Endodermal cell (in vitro differentiated cells): ENCODE measurements at regions not wholly inside any gene's neighbourhood (a gene's known extent, or its start where the extent isn't known, plus 50 kb on each side); places are given as distances from the start of the nearest gene placed in this dataset.

Experiments used
- DNase-seq: peaks from one replicate; pipeline ENCODE4 v3.0.0-alpha.2; 2017
- H3K27ac ChIP-seq: 2 replicates; pipeline ENCODE4 v1.5.1; 2013; ENCODE audit warnings: mild to moderate bottlenecking, low read depth, low read length, moderate library complexity
- H3K27me3 ChIP-seq: 2 replicates; pipeline ENCODE4 v1.6.1; 2013; ENCODE audit warnings: mild to moderate bottlenecking, low read length, moderate library complexity; ENCODE audit not compliant: insufficient read depth, control insufficient read depth, poor library complexity, severe bottlenecking
- H3K36me3 ChIP-seq: 2 replicates; pipeline ENCODE4 v1.7.0; 2013; ENCODE audit warnings: mild to moderate bottlenecking, low read length, moderate library complexity; ENCODE audit not compliant: control insufficient read depth, insufficient read depth
- H3K4me1 ChIP-seq: one replicate; pipeline ENCODE4 v1.7.0; 2013; ENCODE audit warnings: low read length; ENCODE audit not compliant: control insufficient read depth, insufficient read depth
- H3K4me3 ChIP-seq: 2 replicates; pipeline ENCODE4 v1.5.1; 2013; ENCODE audit warnings: mild to moderate bottlenecking, low read length, moderate library complexity
- H3K9ac ChIP-seq: 2 replicates; pipeline ENCODE4 v1.6.1; 2013; ENCODE audit warnings: mild to moderate bottlenecking, low read length, moderate library complexity; ENCODE audit not compliant: poor library complexity, severe bottlenecking; ENCODE audit errors: extremely low read depth
- H3K9me3 ChIP-seq: 2 replicates; pipeline ENCODE4 v1.6.1; 2013; ENCODE audit warnings: mild to moderate bottlenecking, low read length, moderate library complexity; ENCODE audit not compliant: control insufficient read depth
- H3K27ac Mint-ChIP-seq: 2 replicates; pipeline ENCODE4 v1.8.0; 2020; ENCODE audit warnings: mixed read lengths
- H3K27me3 Mint-ChIP-seq: 2 replicates; pipeline ENCODE4 v1.8.0; 2021; ENCODE audit warnings: mild to moderate bottlenecking, mixed read lengths; ENCODE audit not compliant: insufficient read depth
- H3K36me3 Mint-ChIP-seq: 2 replicates; pipeline ENCODE4 v1.8.0; 2020; ENCODE audit warnings: low read depth, mixed read lengths
- H3K4me1 Mint-ChIP-seq: 2 replicates; pipeline ENCODE4 v1.8.0; 2020; ENCODE audit warnings: mixed read lengths
- H3K4me3 Mint-ChIP-seq: 2 replicates; pipeline ENCODE4 v1.8.0; 2020; ENCODE audit warnings: mild to moderate bottlenecking, moderate library complexity, mixed read lengths
- H3K9me3 Mint-ChIP-seq: 2 replicates; pipeline ENCODE4 v1.8.0; 2020; ENCODE audit warnings: mild to moderate bottlenecking, mixed read lengths
- CTCF ChIP-seq: fragments of 200-600 bp; sonication (generic); conservative IDR thresholded peaks from 2 replicates; pipeline ENCODE4 v1.5.0; 2021; ENCODE audit warnings: antibody characterized with exemption, mild to moderate bottlenecking
- WGBS, 2 experiments: methylation state at CpG; one replicate each; pipeline versions ENCODE4 v1.1.5 to v1.1.7; 2013; ENCODE audit warnings: missing lambda C conversion rate in 2 of 2, mixed read lengths in 1 of 2; ENCODE audit not compliant: insufficient coverage in 1 of 2, insufficient read length in 1 of 2; 5-methylcytosine and 5-hydroxymethylcytosine counted together

GRCh38 chr5:115460472-115460871 is 84.1 kb downstream of the FEM1C start:
- Mint-ChIP-seq H3K27me3 (no peaks in the 10 kb centered on the region), H3K27ac (no peak overlapping the region), H3K36me3 (no peaks in the 10 kb centered on the region), H3K4me3 (no peak overlapping the region), H3K4me1 (no peaks in the 10 kb centered on the region), H3K9me3 (no peaks in the 10 kb centered on the region)
- H3K9me3 ChIP-seq: no peaks in the 10 kb centered on the region
- no peak for DNase-seq
- H3K27me3 ChIP-seq: no peaks in the 10 kb centered on the region
- no peaks in the 10 kb centered on the region for H3K36me3 ChIP-seq
- H3K4me1 ChIP-seq: no peaks in the 10 kb centered on the region
- no peak overlapping the region for H3K27ac ChIP-seq
- H3K9ac ChIP-seq: no peak overlapping the region
- no peak for TF ChIP-seq CTCF
- 81 to 88% methylated on average over 1 to 2 of the region's 2 CpGs for whole genome bisulfite sequencing, 2 experiments
- H3K4me3 ChIP-seq: no peak overlapping the region

GRCh38 chr5:115459855-115460341 is 84.7 kb downstream of the FEM1C start:
- Mint-ChIP-seq H3K36me3 (no peaks in the 10 kb centered on the region), H3K27me3 (no peaks in the 10 kb centered on the region), H3K9me3 (no peaks in the 10 kb centered on the region), H3K4me3 (no peak overlapping the region), H3K27ac (no peak overlapping the region), H3K4me1 (no peaks in the 10 kb centered on the region)
- H3K9me3 ChIP-seq: no peaks in the 10 kb centered on the region
- H3K9ac ChIP-seq: no peak overlapping the region
- no peak overlapping the region for H3K27ac ChIP-seq
- no peak overlapping the region for H3K4me3 ChIP-seq
- H3K27me3 ChIP-seq: no peaks in the 10 kb centered on the region
- no peaks in the 10 kb centered on the region for H3K36me3 ChIP-seq
- TF ChIP-seq CTCF: no peak
- WGBS, 2 experiments: 97 to 100% methylated on average over 1 of the region's 1 CpG
- no peaks in the 10 kb centered on the region for H3K4me1 ChIP-seq
- DNase-seq: no peak

- no peak overlapping the region for H3K27ac ChIP-seq
- no peak overlapping the region for H3K4me3 Mint-ChIP-seq
- H3K9ac ChIP-seq: no peak overlapping the region
- no peaks in the 10 kb centered on the region for H3K27me3 Mint-ChIP-seq
- no peaks in the 10 kb centered on the region for H3K9me3 ChIP-seq
- H3K4me1 ChIP-seq: no peaks in the 10 kb centered on the region
- TF ChIP-seq CTCF: no peak
- H3K9me3 Mint-ChIP-seq: no peaks in the 10 kb centered on the region
- H3K36me3 ChIP-seq: no peaks in the 10 kb centered on the region
- H3K36me3 Mint-ChIP-seq: no peaks in the 10 kb centered on the region
- no peak overlapping the region for H3K27ac Mint-ChIP-seq
- no peaks in the 10 kb centered on the region for H3K4me1 Mint-ChIP-seq
- no peak for DNase-seq
- no peak overlapping the region for H3K4me3 ChIP-seq
- 94% methylated on average over 1 of the region's 1 CpG; no CpG with 5 or more reads in 1 of the 2 experiments for WGBS, 2 experiments
- no peaks in the 10 kb centered on the region for H3K27me3 ChIP-seq
Measured at GRCh38 chr5:115458416-115458815, 86.2 kb downstream of the FEM1C start.
